Testis (tissue), 2 donors: ENCODE measurements at regions not wholly inside any gene's neighbourhood (a gene's known extent, or its start where the extent isn't known, plus 50 kb on each side); places are given as distances from the start of the nearest gene placed in this dataset.

ENCODE experiments used
- POLR2A ChIP-seq: fragments of 450-650 bp; IDR thresholded peaks from one replicate; pipeline ENCODE4 v1.6.1; 2017; ENCODE audit warnings: antibody characterized with exemption, mild to moderate bottlenecking, moderate library complexity
- TF ChIP-seq, protein P1 (sequence below), 3 experiments: fragments of 450-650 bp in 2 of 3; fragments of 200-600 bp in 1 of 3; sonication (generic) in 1 of 3; IDR thresholded peaks; one replicate each; pipeline ENCODE4 v1.5.1; 2016 to 2019; ENCODE audit warnings: antibody characterized with exemption in 3 of 3, mild to moderate bottlenecking in 2 of 3, moderate library complexity in 1 of 3

GRCh38 chr3:161557445-161558150, 61.0 kb downstream of the OTOL1 start:
- TF ChIP-seq, protein P1, sequence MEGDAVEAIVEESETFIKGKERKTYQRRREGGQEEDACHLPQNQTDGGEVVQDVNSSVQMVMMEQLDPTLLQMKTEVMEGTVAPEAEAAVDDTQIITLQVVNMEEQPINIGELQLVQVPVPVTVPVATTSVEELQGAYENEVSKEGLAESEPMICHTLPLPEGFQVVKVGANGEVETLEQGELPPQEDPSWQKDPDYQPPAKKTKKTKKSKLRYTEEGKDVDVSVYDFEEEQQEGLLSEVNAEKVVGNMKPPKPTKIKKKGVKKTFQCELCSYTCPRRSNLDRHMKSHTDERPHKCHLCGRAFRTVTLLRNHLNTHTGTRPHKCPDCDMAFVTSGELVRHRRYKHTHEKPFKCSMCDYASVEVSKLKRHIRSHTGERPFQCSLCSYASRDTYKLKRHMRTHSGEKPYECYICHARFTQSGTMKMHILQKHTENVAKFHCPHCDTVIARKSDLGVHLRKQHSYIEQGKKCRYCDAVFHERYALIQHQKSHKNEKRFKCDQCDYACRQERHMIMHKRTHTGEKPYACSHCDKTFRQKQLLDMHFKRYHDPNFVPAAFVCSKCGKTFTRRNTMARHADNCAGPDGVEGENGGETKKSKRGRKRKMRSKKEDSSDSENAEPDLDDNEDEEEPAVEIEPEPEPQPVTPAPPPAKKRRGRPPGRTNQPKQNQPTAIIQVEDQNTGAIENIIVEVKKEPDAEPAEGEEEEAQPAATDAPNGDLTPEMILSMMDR (IDR thresholded peaks at IDR 0.05), result no peak
- no peak for TF ChIP-seq POLR2A
